ENCODE measurements at regions not wholly inside any gene's neighbourhood (a gene's known extent, or its start where the extent isn't known, plus 50 kb on each side); places are given as distances from the start of the nearest gene placed in this dataset.

DNA sequence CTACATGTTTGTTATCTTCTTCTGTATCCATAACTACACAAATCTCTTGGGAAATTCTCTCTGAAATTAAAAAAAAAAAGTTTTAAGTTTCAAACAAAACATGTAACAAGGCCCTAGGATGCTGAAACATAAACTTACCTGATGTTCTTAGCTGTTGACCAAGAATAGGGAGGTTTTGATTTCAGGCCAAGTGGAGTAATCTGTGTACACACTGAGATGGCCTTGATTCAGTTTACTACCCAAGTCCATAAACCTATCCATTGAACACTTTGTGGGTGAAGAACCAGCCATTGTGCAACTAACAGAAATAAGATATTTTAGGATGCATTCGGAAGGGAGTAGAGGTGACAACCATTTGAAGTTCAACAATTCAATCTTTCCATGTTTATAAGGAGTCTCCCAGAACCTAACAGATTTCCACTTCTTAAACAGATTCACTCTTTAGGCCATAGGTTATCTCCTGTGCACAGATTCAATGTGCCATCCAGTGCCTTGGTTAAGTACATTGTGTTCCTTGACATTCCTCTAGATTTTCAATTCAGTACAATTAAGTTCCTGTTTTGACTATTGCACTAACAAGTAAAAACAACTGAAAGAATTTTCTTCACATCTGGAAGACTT is 143.1 kb downstream of the CRPPA start:
- no peak overlapping the region for H3K4me3 ChIP-seq (ENCODE audit: low read depth, low read length)
- TF ChIP-seq, protein P1, sequence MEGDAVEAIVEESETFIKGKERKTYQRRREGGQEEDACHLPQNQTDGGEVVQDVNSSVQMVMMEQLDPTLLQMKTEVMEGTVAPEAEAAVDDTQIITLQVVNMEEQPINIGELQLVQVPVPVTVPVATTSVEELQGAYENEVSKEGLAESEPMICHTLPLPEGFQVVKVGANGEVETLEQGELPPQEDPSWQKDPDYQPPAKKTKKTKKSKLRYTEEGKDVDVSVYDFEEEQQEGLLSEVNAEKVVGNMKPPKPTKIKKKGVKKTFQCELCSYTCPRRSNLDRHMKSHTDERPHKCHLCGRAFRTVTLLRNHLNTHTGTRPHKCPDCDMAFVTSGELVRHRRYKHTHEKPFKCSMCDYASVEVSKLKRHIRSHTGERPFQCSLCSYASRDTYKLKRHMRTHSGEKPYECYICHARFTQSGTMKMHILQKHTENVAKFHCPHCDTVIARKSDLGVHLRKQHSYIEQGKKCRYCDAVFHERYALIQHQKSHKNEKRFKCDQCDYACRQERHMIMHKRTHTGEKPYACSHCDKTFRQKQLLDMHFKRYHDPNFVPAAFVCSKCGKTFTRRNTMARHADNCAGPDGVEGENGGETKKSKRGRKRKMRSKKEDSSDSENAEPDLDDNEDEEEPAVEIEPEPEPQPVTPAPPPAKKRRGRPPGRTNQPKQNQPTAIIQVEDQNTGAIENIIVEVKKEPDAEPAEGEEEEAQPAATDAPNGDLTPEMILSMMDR (IDR thresholded peaks at IDR 0.05; ENCODE audit: borderline replicate concordance, insufficient read depth, low read depth, low read length): no peak

DNA sequence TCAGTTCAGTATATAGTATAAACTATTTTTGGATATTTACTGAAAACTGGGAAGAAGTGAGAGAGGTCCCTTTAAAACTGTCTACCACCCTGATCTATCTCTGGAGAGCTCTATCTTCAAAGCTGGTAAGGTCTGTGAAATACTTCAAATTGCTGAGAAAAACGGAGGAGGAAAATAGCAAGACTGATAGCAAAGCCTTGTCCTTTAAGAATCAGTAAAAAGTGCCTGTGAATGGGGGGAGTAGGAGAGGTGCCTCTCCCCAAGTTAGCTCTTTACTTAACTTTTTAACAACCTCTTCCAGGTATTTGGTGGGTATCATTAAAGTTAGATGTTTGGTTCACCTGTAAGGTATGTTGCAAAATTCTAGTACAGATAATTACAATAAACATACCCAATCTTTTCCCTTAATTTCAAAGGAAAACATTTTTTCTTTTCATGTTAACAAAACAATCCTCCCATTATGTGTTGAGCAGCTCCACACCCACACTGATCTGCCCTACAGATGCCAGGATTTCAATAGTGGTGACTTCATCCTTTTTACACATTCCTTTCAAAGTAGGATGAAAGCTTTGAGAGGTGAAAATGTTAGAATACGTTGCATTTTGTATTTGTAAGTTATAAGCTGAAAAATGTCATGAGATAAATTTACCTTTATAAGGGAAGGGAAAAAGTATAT is 149.2 kb downstream of the CRPPA start:
- no peak overlapping the region for H3K4me3 ChIP-seq (ENCODE audit: low read depth, low read length)
- TF ChIP-seq, protein P1 (IDR thresholded peaks at IDR 0.05; ENCODE audit: borderline replicate concordance, insufficient read depth, low read depth, low read length): no peak

DNA sequence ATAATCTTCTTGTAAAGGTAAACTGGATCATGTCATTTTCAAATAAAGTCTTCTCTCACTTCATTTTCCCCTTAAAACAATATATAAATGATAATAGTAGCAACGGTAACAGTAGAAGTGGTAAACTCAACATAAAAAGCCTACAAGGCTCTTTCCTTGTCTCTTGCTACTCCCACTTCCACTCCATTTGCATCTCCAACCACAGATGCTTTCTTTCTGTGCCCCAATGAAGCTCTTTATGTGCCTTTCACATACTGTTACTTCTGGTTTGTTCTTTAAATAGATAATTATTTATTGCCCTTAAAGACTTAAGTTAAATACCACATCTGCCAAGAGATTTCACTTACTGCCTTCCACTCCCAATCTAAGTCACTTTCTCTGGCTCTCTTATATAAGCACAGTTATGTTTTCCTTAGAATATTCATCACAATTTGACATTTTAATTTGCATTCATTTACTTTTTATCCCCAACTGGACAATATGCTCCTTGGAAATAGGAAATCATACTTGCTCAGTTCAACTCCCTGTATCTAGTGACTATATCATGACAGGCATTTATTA is 149.9 kb downstream of the CRPPA start:
- H3K4me3 ChIP-seq (ENCODE audit: low read depth, low read length): no peak overlapping the region
- TF ChIP-seq, protein P1 (IDR thresholded peaks at IDR 0.05; ENCODE audit: borderline replicate concordance, insufficient read depth, low read depth, low read length): no peak

DNA sequence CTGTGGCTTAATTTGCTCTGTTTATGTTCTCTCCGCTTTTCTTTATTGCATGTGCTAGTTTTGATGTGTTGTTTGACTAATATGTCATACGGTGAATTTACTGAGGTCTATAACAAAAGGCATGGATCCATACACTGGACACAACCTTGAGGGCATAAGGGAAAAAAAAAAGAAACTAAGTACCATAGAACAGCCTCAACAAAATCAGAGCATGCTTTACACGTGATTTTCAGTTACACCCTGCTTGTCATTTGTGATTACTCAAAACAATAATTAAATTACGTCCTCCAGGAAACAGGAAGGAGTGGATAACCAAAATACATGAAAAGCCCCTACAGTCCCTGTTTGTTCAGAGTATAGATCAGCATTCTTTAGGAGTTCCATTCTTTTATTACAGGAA is 150.5 kb downstream of the CRPPA start:
- no peak overlapping the region for H3K4me3 ChIP-seq (ENCODE audit: low read depth, low read length)
- TF ChIP-seq, protein P1 (IDR thresholded peaks at IDR 0.05; ENCODE audit: borderline replicate concordance, insufficient read depth, low read depth, low read length): no peak

DNA sequence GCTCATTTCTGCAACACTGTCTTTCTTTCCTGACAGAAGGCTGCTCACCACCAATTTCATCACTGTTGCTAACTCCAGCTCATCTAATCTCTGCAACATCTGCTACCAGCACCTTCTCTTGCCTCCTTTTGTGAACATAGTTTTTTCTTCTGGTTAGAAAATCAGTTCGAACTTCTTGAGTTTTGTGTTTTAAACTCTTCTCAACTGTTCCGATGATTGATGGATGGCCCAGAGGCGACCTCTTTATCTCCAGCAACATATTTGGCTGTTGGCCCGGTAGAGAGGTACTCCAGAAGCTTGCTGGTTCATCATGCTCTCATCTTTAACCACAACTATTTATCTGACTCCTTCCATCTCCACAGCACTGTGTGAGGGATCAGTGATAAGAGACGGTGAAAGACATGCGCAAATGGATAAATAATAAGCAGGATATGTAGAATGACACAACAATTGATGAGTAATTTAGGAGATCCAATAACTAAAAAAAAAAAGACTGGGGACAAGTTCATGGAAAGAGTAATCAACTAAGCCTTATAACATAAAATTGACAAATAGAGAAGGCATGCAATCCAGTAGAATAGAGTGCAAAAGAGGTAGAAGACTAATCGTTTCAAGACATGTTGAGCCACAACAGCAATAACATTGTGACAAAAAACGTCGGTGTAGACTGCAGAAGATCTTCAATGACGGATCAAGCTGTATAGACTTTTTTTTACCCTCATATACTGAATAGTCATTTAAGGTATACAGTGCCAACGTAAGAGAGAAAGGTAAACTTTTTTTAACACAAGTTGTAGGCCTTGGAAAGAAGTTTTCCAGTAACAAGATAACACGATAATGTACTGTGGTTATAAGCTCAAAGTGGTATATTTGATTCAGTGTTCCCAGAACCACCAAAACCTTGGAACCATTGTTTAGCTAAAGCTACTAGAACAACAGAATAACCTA is 152.2 kb downstream of the CRPPA start:
- TF ChIP-seq, protein P1 (IDR thresholded peaks at IDR 0.05; ENCODE audit: borderline replicate concordance, insufficient read depth, low read depth, low read length): no peak
- no peak overlapping the region for H3K4me3 ChIP-seq (ENCODE audit: low read depth, low read length)

DNA sequence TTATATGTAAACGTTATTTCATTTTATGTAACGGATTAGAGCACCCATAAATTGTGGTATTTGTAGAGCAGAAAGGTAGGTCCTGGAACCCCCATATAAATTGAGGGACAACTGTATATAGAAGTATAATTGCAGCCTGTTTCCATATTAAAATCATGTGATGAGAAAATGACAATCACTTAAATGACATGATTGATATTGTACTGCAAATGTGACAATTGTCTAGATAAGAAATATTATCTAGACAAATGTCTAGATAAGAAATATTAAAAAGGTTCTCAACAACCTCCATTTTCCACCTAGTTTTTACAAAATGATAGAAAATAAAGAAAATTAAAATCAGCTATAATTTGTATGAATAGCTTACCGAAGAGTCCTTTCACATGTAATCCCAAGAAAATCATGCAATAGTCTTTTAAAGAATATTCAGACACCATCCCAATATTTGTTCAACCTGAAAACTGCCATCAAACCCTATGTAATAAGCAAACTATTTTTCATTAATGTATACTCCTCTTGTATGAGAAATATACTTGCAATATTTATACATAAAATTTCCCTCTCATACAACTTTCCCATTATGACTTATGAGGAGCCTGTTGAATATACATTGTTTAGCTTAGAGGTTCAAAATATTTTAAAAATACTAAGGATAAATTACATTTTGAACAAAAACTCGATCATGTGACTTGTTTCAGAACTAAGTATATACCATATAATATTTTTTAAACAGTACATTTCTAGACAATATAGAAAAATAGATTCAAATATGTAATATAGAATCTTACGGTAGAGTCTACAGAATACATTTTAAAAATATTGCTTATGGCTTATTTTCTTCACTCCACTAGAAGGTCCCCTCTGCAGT is 153.2 kb downstream of the CRPPA start:
- H3K4me3 ChIP-seq (ENCODE audit: low read depth, low read length): no peak overlapping the region
- TF ChIP-seq, protein P1 (IDR thresholded peaks at IDR 0.05; ENCODE audit: borderline replicate concordance, insufficient read depth, low read depth, low read length): no peak

Data from GM12875 (cell line).